ENCODE measurements at regions not wholly inside any gene's neighbourhood (a gene's known extent, or its start where the extent isn't known, plus 50 kb on each side); places are given as distances from the start of the nearest gene placed in this dataset.
A peak's percentile ranks its signal among the peaks of the same experiment; 100 is the strongest.

DNA sequence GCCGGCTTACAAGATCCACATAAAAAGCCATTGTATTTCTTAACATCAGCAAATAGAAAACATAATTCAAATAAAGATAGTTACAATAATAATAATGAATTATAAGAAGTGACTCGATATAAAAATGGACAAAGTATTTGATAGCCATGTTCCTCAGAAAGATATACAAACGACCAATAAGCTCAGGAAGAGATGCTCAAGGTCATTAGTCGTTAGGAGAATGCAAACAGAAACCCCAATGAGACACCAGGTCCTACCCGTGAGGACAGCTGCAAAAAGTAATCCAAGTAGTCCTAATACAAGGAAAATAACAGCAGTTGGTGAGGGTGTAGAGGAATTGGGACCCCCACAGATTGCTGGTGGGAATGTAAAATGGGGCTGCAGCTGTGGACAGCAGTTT, 54.2 kb upstream of the INPP5A start:
- Histone ChIP-seq H4K91ac (ENCODE audit: insufficient read depth, low read depth, low read length) (no peak overlapping the region), H3K56ac (ENCODE audit: extremely low read depth, insufficient read depth, low read length) (no peak overlapping the region), H2BK120ac (ENCODE audit: low read depth, low read length) (no peak overlapping the region), H3K18ac (ENCODE audit: low read depth, low read length) (no peak overlapping the region), H3K27me3 (ENCODE audit: control insufficient read depth, insufficient read depth, low read length) (no peaks in the 10 kb centered on the region; the same call in 1 of the 2 replicates), H3K14ac (replicated peaks; ENCODE audit: low read depth, low read length) (no peak overlapping the region), H2AK9ac (replicated peaks; ENCODE audit: low read depth, low read length, poor library complexity) (no peak overlapping the region), H3K27ac (ENCODE audit: insufficient read depth, low read length) (no peak overlapping the region), H2BK15ac (ENCODE audit: low read depth, low read length) (no peak overlapping the region), H4K8ac (ENCODE audit: low read depth in 2 of 2, low read length in 2 of 2) (no peak overlapping the region), H4K20me1 (ENCODE audit: insufficient read depth, low read length) (no peaks in the 10 kb centered on the region), H3K9ac (ENCODE audit: low read depth, low read length) (no peak overlapping the region), H3K4me2 (ENCODE audit: low read depth, low read length) (no peak overlapping the region), H2BK20ac (ENCODE audit: low read depth, low read length) (no peak overlapping the region), H2AFZ (replicated peaks; ENCODE audit: low read length, poor library complexity) (no peak overlapping the region), H2AK5ac (ENCODE audit: low read depth, low read length) (no peak overlapping the region), H4K5ac (ENCODE audit: low read depth, low read length) (no peak overlapping the region), H3K9me3 (ENCODE audit: control insufficient read depth, insufficient read depth, low read length) (no peaks in the 10 kb centered on the region), H3K4me1 (ENCODE audit: control insufficient read depth, insufficient read depth, low read length) (peaks cover 7% of the 10 kb centered on the region), H2BK5ac (ENCODE audit: low read depth, low read length, poor library complexity, severe bottlenecking) (no peak overlapping the region), H3K79me1 (ENCODE audit: low read depth in 1 of 2, low read length in 2 of 2) (no peaks in the 10 kb centered on the region), H3K9me1 (ENCODE audit: insufficient read depth, low read length) (no peaks in the 10 kb centered on the region; the same call in 1 of the 2 replicates), H3K36me3 (ENCODE audit: control insufficient read depth, insufficient read depth, low read length) (no peaks in the 10 kb centered on the region), H3K23ac (ENCODE audit: low read depth, low read length) (no peak overlapping the region), H3K4me3 (ENCODE audit: insufficient read depth, low read depth, low read length) (no peak overlapping the region), H3K4ac (ENCODE audit: low read depth, low read length) (0 out of 2 replicates have a peak overlapping the region, but pooled peaks have one; percentile 9)
- in situ Hi-C loops (cut with MboI; ENCODE audit: low sequenced_read_pairs) (no loop called here), dilution Hi-C loops (cut with HindIII; ENCODE audit: low sequenced_read_pairs, unreplicated experiment) (no loop called here), intact Hi-C loops (cut with micrococcal nuclease) (loop anchor here (1.0 kb wide), 1 partner anchor 20 kb away; no protein-coding TSS in a partner anchor)
- BruUV-seq (replicated peaks) = no TSS peak
- CTCF ChIA-PET = no interaction called here
- 90% methylated on average over 2 of the region's 5 CpGs; no CpG with 5 or more reads in 1 of the 2 experiments for WGBS, 2 experiments (ENCODE audit: extremely low coverage in 2 of 2, insufficient read length in 1 of 2)
- DNase-seq (no peak), ATAC-seq (ENCODE audit: low read depth) (no peak)
- TF ChIP-seq SMC3 (IDR thresholded peaks at IDR 0.05; ENCODE audit: low read depth, low read length) (no peak), RFX5 (IDR thresholded peaks at IDR 0.05; ENCODE audit: low read depth, low read length) (peak; percentile 74), NFE2L2 (IDR thresholded peaks at IDR 0.05; ENCODE audit: low read depth, low read length) (no peak), POLR2A (IDR thresholded peaks at IDR 0.05; ENCODE audit: low read depth, low read length) (no peak)
- POLR2A ChIA-PET (ENCODE audit: unreplicated experiment) = no interaction called here
